NCI-H1417 (cell line): ENCODE measurements at regions not wholly inside any gene's neighbourhood (a gene's known extent, or its start where the extent isn't known, plus 50 kb on each side); places are given as distances from the start of the nearest gene placed in this dataset.

Experiments
- DNase-seq, 3 experiments: peaks; one replicate each; lab custom pipeline; 2025; lab: John Stamatoyannopoulos, UW

DNA sequence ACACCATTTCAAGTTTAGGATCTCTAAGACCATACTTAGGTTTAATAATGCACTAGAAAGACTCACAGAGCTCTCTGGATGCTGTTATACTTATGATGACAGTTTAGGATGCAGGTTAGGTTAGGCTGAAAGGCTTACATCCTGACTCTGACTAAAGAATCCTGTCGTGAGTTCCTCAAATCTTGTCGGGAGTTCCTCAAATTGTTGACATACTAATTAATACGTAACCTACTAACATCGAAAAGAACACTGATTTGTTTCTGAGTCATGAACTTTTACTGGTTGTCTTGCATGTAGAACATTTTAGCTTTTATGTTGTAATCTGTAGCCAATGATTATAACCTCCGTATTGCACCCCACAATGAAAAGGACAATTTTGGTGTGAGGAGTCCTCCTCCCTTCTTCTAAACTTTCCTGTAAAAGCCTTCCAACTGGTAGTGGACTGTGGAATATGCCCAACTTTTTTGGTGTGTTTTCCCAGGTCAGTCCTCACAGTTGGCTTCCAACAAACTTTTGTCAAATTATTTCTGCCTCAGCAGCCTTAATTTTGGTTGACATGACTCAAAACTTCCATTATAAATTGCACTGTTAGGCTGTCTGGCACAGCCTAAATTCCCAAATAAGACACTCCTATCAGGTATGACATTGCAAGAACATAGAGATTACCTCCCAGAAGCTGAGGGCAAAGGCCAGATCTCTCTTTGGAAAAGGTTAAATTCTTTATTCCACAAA is 107.9 kb upstream of the PALMD start:
- DNase-seq = no peak

DNA sequence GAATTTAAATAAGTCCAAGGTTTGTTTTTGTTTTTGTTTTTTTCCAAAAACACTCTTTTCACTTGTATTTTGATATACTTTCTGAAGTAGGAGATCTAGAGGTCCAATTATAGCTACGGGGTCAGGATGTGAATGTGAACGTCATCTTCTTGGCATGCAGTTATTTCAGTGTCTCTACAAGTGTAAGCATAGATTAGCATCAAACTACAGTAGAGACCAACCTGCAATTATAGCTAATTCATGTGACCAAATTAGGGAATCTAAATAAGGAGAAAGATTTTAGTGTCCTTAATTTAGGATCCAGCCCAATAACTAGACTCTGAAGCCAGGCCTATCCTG is 107.3 kb upstream of the PALMD start:
- DNase-seq = no peak

DNA sequence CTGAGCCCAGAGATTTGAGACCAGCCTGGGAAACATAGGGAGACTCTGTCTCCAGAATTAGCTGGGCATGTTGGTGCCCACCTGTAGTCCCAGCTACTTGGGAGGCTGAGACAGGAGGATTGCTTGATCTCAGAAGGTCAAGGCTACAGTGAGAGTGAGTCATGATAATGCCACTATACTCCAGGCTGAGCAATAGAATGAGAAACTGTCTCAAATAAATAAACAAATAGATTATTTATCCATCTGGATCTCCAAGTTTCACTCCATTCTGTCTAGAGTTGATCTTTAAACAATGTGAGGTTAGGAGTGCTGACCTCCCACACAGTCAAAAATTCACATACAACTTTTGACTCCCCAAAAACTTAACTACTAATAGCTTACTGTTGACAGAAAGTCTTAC is 106.8 kb upstream of the PALMD start:
- no peak for DNase-seq

DNA sequence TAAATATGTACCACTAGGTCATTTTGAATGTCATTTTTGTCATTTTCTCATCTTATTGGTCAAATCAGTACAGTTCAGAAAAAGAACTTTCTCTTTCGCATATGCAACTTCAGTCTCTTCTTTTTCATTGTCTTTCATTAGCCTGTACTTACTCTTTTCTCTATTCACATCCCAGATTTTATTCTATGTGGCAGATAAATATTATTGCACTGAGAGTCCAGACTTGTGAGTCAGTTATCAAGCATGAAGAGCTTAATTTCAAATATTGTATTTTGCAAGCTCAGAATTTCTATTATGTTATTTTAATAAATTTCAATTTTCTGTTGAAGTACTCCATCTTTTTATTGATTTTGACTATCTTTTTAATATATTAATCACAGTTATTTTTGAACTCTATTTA is 105.2 kb upstream of the PALMD start:
- no peak for DNase-seq

DNA sequence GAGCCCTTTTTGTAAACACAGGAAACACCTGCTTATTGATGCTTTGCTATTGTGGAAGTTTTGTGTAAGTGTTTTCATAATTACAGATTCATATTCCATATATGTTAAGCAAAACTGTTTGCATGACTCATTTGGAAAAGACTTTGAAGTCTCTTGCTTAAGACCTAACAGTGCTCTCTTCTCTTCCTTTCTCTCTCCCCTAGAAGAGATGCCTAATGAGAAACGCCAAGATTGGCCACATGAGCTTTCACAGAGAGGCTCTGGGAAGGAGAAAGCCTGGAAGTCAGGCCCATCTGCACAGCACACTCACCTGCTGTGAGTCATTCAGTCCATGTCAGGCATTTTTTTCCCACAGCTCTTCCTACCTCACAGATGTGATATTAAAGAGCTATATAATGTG is 101.6 kb upstream of the PALMD start:
- DNase-seq = peak in 2 of 3 experiments; percentile 38 to 67

DNA sequence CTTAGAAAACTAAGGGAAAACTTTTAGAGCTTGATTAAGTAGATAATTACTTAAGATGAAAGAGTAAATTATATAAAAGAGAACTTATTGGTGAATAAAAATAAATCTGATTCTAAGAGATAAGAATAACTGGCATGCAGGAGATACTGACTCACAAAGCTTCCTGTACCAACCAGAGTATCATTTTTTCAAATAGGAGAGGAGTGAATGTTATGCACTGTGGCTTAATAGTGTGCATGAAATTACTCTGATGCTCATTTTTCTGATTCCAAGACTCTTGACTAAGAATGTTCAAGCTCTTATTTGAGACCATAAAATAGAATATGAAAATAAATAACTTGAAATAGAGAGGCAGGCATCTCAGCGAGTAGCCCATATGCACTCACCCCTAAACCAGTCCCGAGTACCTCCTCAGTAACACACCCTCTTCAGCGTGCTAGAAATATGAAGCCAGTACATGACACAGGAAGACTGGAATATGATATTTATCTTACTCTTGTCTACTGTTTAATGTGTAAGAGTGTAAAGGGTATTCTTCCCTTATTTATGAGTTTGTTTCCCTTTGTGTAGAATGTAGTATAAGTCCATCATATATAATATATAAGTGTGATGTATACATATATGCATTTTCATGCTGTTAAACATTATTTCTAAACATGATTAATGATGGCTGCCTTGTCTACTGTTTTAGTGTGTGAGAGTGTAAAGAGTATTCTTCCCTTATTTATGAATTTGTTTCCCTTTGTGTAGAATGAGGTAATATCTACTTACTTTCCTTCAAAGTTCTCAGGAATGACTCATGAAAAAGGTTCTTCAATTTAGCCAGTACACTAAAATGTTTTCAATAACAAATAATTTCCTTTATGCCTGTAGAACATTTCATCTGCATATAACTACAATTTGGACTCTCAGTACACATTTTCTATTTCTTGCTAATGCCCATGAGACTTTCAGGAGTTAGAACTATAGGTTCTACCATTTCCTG is 99.2 kb upstream of the PALMD start:
- no peak for DNase-seq

DNA sequence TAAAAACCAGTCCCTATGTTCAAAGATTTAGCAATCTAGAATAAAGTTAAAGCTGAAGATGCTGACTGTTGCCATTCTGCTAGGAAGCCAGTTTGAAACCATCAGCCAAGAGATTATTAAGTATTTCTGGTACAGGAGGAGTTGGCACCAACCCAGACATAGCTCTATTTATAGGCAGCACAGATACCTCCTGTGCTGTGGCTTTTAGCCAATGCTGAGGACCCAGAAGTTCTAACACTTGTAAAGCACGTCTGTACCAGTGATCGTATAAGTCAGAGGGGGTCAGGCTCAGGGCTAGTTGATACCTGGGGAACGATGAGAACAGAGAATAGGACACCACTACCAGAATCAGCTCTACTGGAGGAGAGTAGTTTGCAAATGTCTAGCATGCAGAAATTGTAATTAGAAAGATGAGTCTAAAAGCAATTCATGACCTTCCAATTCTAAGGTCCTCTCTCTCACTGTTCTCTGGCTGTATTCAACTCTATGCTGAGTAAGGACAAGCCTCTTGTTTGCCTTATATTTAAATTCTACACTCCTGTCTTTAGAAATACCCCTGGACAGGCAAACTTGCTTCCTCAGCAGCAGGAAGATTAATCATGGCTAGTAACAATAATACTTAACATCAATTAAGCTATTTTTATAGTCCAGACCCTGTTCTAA is 96.8 kb upstream of the PALMD start:
- peak in 2 of 3 experiments; percentile 9 to 43 for DNase-seq

DNA sequence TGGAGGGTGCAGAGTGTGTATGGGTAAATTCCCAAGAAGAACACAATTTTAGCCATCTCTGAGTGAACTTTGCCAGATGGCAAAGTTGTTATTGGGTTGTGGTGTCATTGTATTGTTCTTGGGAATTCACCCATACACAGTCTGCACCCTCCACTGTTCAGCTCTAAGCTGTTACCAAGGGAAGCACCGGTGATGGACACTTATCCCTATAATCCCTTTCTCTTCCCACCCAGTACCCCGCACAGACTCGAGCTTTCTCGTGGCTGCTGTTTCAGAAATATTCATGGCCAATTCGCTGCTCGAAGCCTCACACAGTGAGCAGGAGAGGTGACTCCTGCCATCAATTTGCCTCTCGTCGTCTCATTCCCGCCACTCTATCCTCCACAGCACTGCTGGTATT is 95.7 kb upstream of the PALMD start:
- no peak for DNase-seq

DNA sequence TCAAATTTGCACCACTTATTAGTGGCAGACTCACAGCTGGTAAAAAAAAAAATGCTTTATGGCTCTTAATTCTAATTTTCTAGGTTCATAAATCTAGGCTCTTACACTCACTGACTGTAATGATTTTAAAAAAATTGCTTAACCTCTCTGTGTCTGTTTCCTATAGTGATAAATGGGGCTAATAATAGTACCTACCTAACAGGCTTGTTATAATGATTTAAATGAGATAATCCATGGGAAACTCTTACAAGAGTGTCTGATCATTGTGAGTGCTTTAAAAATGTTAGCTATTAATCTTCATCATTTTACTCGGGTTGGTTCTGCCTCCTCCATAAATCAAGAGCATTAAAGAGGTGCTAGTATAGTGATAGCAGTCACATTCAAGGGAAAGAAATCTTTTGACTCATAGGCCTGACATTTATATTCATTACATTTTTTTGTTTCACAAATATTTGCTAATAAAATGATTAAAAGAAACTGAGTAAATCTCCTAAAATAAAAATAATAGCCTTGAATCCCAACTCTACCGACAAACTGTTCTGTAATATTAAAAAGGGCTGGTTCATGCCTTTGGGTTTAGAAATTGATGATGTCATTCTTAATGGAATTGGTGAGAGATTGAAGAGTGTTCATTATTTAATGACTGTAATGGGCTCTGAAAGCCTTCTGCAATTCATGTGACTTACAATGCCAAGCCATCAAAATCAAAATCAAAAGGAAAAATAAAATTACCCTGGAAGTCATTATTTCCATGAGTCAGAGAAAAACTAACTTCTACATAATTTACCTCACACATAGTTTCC is 93.9 kb upstream of the PALMD start:
- DNase-seq = no peak

DNA sequence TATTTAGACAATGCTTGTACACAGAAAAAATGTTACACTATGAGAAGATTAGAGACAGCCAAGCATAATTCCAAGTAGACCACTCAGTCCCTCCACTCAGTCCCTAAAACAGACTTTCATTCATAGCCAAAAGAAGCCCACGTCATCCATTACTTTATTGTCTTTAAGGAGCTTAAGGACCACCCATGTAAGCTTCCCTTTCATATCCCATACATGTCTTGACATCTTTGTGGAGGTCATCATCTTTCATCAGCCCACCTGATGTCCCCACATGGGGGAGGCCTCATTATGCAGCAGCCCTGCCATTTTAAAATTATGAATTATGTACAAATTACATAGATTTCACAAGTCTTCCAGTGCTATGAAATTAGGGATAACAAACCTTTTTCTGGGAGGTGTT is 92.6 kb upstream of the PALMD start:
- no peak for DNase-seq

DNA sequence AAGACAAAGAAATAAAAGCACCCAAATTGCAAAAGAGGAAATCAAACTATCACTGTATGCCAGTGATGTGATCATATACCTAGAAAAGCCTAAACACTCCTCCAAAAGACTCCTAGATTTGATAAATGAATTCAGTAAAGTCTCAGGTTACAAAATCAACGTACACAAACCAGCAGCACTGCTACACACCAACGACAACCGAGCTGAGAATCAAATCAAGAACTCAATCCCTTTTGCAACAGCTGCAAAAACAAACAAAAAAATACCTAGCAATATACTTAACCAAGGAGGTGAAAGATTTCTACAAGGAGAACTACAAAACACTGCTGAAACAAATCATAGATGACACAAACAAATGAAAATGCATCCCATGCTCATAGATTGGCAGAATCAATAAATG is 92.1 kb upstream of the PALMD start:
- DNase-seq = peak in 1 of 3 experiments; percentile 18

DNA sequence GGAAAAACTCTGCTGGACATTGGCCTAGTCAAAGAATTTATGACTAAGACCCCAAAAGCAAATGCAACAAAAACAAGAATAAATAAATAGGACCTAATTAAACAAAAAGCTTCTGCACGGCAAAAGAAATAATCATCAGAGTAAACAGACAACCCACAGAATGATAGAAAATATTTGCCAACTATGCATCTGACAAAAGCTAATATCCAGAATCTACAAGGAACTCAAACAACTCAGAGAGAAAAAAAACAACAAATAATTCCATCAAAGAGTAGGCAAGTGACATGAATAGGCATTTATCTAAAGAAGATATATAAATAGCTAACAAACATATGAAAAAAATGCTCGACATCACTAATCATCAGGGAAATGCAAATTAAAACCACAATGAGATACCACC is 91.2 kb upstream of the PALMD start:
- no peak for DNase-seq

DNA sequence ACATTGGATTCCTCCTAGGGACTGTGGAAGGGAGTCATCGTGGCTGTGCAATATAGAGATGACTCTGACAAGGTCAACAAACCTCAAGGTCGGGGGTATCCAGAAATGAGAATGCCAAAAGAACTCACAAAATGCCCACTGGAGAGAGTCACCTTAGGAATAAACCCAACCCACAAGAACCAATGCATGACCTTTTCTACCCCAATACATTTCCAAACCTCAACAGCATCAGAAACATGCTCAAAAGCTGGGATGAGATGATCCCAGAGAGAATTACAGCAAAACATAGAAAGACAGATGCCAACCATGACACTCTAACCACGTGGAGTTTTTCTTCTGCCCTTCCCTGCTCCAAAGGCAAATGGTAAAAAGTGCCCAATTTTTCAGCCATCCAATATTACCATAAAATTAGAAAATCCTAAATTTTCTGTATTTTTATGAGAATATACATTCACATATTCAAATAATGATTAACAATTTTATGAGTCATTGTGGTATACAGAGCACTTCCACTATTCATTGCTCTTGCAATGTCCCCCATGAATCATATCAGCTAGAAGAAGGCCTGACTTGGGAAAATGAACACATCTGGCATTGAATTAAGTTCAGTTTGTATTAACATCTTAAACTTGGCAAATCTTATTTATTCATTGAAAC is 88.2 kb upstream of the PALMD start:
- DNase-seq = no peak

DNA sequence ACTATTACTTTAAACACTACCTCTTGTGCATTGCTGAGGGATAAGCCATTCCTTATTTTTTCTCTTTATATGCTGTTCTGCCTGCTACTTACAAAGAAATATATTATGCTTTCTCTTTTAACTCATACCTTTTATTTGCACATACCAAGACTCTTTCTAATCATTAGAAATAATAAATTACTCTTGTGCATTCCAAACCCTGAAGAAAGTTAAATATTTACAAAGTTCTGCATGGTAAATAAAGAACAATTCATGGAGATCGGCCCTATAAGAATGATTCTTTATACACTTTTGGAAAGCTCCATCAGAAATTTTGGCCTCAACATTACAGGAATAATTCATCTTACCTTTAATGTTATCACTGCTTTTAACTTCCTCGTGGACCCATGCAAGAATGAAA is 86.7 kb upstream of the PALMD start:
- DNase-seq = no peak

DNA sequence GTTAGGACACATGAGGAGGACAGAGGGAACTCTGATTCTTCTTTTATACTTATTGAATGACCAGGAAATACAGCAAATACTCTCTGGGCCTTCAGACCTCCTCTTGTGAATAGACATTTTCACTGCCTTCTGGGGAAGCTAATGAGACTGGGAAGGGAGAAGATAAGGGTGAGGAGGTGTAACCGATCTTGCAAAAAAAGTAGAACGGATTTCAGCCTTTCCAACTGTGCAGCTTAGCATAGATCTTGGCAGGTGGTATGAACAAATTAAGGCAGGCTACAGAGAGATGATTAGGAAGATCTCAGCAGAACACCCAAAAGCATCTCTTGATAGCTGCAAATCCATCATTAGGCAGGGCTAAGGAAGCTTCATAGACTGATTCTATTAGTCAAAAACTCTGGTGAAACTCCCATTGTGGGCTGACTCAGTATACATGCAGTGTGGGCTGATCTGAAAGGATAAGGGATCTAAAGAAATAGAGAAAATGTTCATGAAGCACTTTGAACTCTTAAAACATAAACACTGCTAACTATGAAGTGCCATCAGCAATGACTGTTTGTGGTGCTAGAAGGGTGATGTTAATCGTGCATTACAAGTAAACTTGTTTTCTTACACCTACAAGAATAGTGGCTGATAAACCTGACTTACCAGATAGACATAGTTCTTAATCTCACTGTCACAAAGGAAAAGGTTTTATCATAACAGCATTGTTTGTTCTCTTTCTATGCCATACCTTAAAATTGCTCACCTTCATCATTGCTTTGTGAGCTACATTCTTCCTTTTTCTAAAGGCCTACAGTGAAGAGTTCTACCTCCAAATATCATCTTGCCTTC is 85.5 kb upstream of the PALMD start:
- no peak for DNase-seq

DNA sequence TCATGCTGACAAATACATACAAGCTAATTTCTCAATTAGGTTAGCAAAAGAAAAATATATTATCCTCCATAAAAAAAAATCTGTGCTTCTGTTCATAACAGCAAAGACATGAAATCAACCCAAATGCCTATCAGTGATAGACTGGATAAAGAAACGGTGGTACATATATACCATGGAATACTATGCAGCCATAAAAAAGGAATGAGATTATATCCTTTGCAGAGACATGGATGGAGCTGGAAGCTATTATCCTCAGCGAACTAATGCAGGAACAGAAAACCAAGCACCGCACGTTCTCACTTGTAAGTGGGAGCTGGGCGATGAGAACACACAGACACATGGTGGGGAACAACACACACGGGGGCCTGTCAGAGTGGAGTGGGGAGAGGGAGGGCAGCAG is 84.0 kb upstream of the PALMD start:
- DNase-seq = no peak

DNA sequence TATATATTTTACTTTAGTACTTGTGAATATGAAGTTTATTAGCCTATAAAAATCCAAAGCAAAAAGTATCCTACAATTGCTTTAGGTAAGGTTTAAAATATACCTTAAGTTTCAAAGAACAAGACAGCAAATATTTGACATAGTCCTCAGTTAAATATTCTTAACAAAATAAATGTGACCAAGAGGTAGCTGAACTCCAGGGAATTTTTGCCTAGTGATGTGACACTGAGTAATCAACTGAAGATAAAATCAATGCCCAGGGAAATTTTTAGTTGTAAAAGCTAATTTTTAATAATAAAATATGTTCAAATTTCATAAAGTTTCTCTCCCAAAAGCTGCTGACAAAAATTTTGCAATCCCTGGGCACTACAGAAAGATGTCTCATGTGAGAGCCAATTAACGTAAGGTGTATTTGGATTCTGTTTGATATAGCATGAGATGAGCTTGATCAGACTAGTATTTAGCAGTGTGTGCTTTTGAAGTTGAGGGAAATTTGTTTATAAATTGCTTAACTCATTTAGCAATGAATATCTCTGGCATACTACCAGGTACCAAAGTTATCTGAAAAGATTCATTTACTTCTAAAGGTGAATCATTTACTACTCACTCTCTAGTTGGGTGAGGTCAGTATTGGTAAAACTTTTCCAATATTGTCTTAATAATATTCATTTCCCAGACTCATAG is 80.2 kb upstream of the PALMD start:
- no peak for DNase-seq

DNA sequence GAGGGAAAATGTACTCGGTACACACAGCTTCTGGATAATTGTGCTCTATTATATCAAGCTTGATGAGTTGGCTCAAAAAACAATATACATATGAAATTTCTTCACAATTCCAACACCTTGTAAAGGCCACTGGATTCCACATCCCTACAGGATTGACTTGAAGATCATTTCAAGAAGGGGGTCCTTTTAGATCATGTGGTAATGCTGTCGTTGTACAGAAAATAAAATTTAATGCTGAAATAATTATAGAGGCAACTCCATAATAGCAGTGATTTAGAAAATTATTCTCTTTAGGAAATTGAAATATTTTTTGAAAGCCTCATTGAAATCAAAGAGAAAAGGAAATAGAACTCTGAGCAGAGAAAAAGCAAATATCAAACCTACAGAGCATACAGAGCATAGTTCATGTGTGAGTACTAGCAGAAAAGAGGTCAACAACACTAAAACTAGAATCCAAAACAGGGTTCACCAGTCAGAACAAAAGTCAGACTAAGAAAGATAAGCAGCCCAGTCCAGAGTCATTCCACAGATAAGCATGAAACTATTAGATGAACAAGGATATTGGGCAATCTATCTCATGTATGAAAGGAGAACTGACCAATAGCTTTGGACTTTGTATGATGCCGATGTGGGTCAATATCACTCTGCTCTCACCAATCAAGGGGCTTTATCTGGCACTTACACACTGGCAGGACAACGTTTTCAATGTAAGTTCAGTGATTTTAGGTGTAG is 79.5 kb upstream of the PALMD start:
- no peak for DNase-seq

DNA sequence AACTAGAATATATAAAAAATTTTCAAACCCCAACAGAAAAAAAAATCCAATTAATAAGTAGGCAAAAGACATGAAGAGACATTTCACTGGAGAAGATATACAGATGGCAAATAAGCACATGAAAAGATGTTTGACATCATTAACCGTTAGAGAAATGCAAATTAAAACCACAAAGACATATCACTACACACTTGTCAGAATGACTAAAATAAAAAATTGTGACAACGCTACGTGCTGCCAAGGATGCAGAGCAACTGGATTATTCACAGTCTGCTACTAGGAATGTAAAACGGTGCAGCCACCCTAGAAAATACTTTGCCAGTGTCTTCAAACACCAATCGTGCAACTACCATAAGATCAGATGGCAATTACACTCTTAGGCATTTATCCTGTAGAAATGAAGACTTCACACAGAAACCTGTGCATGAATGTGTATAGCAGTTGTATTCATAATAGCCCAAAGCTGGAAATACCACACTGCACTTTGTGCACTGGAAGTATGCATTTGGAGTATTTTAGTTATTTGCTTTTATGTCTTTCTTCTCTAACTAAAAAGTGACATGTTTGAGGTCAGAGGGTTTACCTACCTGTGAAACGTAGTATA is 75.3 kb upstream of the PALMD start:
- no peak for DNase-seq
